Thoracic aorta (tissue), 2 donors: ENCODE measurements at regions not wholly inside any gene's neighbourhood (a gene's known extent, or its start where the extent isn't known, plus 50 kb on each side); places are given as distances from the start of the nearest gene placed in this dataset.

Experiments
- ATAC-seq: fragments of 150-250 bp; one replicate; pipeline ENCODE4 v1.8.0; 2017; ENCODE audit warnings: low read depth; ENCODE audit not compliant: insufficient number of reproducible peaks, low FRiP score
- DNase-seq: peaks from one replicate; pipeline ENCODE4 v3.0.0-alpha.2; 2020; ENCODE audit warnings: low spot score
- H3K27ac ChIP-seq, 2 donors: fragments of 200-600 bp; sonication (generic); 1 replicate in 1 of 2; 2 replicates in 1 of 2; pipeline ENCODE4 v1.5.1; 2016; ENCODE audit warnings: mild to moderate bottlenecking in 2 of 2, moderate library complexity in 2 of 2
- H3K27me3 ChIP-seq: fragments of 200-600 bp; sonication (generic); replicated peaks from 2 replicates; pipeline ENCODE4 v1.6.0; 2016; ENCODE audit warnings: mild to moderate bottlenecking; ENCODE audit not compliant: insufficient read depth
- H3K36me3 ChIP-seq: fragments of 200-600 bp; sonication (generic); one replicate; pipeline ENCODE4 v1.5.1; 2016
- H3K4me1 ChIP-seq, 2 donors: fragments of 200-600 bp; sonication (generic); 1 replicate in 1 of 2; 2 replicates in 1 of 2; pipeline versions ENCODE4 v1.5.1 to v1.6.0; 2016; ENCODE audit warnings: low read depth in 2 of 2, mild to moderate bottlenecking in 1 of 2; ENCODE audit not compliant: control insufficient read depth in 1 of 2
- H3K4me3 ChIP-seq: fragments of 200-600 bp; sonication (generic); 2 replicates; pipeline ENCODE4 v1.5.1; 2016; ENCODE audit warnings: mild to moderate bottlenecking
- H3K9me3 ChIP-seq: fragments of 200-600 bp; sonication (generic); 2 replicates; pipeline ENCODE4 v1.5.1; 2016
- CTCF ChIP-seq: fragments of 200-600 bp; sonication (generic); IDR thresholded peaks from one replicate; pipeline ENCODE4 v1.5.1; 2019; ENCODE audit warnings: antibody characterized with exemption

GRCh38 chr12:67593461-67594330 is 54.8 kb upstream of the DYRK2 start:
- peaks cover 10 to 11% of the 10 kb centered on the region in 2 donors for H3K4me1 ChIP-seq
- no peak overlapping the region for H3K27ac ChIP-seq
- no peaks in the 10 kb centered on the region for H3K27me3 ChIP-seq
- ATAC-seq (no peak), DNase-seq (no peak)
- TF ChIP-seq CTCF, result no peak
- H3K9me3 ChIP-seq, result no peaks in the 10 kb centered on the region
- H3K36me3 ChIP-seq, result no peaks in the 10 kb centered on the region
- no peak overlapping the region for H3K4me3 ChIP-seq

- H3K9me3 ChIP-seq, result no peaks in the 10 kb centered on the region
- no peak overlapping the region for H3K27ac ChIP-seq
- no peak for TF ChIP-seq CTCF
- DNase-seq (no peak), ATAC-seq (no peak)
- peaks cover 10 to 11% of the 10 kb centered on the region in 2 donors for H3K4me1 ChIP-seq
- no peaks in the 10 kb centered on the region for H3K27me3 ChIP-seq
- no peaks in the 10 kb centered on the region for H3K36me3 ChIP-seq
- H3K4me3 ChIP-seq, result no peak overlapping the region
These were observed 53.7 kb upstream of the DYRK2 start for GRCh38 chr12:67594888-67595287.

- no peak for TF ChIP-seq CTCF
- Histone ChIP-seq H3K4me3 (no peak overlapping the region), H3K9me3 (no peaks in the 10 kb centered on the region), H3K4me1 (peaks cover 10 to 11% of the 10 kb centered on the region in 2 donors), H3K27ac (no peak overlapping the region), H3K27me3 (no peaks in the 10 kb centered on the region), H3K36me3 (no peaks in the 10 kb centered on the region)
- ATAC-seq (no peak), DNase-seq (no peak)
These were observed 53.2 kb upstream of the DYRK2 start for GRCh38 chr12:67595365-67595764.

- TF ChIP-seq CTCF, result no peak
- H3K4me3 ChIP-seq, result no peak overlapping the region
- H3K36me3 ChIP-seq, result no peaks in the 10 kb centered on the region
- DNase-seq (no peak), ATAC-seq (no peak)
- H3K9me3 ChIP-seq, result no peaks in the 10 kb centered on the region
- H3K4me1 ChIP-seq, result peaks cover 0 to under 1% of the 10 kb centered on the region in 2 donors
- H3K27me3 ChIP-seq, result no peaks in the 10 kb centered on the region
- no peak overlapping the region for H3K27ac ChIP-seq
These were observed 49.9 kb upstream of the DYRK2 start for GRCh38 chr12:67598598-67598997.
